Activated CD4-positive, CD25-positive, alpha-beta regulatory T cell treated with anti-CD3 and anti-CD28 coated beads, Interleukin-2, amount 50 U/mL, for 24 hours (primary cell): ENCODE measurements at regions not wholly inside any gene's neighbourhood (a gene's known extent, or its start where the extent isn't known, plus 50 kb on each side); places are given as distances from the start of the nearest gene placed in this dataset.

Experiments used
- ATAC-seq, 2 donors: fragments of 150-1000 bp; cut with Tn5 transposase; one replicate each; pipeline ENCODE4 v1.10.0; 2021; ENCODE audit warnings: mild to moderate bottlenecking in 1 of 2, moderate library complexity in 1 of 2

DNA sequence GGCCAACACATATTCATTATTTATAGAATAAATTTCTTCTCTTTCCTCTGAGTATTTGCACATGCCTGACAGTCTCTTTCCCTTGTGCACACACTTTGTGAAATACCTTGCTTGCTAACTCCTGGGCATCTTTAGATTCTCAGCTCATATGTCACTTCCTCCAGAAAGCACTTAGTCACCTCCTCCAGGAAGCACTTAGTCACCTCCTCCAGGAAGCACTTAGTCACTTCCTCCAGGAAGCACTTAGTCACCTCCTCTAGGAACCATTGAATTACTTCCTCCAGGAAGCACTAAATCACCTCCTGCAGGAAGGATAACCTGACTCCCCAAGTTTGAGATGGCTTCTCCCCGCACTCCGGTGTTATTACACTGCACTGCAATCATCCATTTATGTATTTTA, 462.5 kb upstream of the EEF2KMT start:
- no peak for ATAC-seq

- ATAC-seq = no peak
Observed at GRCh38 chr16:5557966-5558365, 460.4 kb upstream of the EEF2KMT start.

DNA sequence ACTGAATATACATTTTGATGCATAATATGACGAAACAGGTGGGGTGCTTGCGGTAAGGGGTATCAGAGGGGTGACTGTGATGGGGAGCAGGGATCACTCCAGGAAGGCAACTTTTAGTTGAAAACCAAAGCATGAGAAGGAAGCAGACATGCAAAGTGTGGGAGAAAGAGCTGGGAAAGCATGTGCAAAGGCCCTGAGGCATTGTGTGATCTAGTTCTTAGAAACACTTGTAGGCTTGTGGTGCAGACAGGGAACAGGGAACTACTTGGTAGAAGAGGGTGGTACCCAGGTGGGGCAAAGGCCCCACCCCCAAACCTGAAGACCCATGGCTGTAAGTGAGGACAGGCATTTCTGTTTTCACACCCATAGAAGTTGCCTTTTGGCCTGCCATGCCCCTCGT, 459.9 kb upstream of the EEF2KMT start:
- ATAC-seq = no peak

DNA sequence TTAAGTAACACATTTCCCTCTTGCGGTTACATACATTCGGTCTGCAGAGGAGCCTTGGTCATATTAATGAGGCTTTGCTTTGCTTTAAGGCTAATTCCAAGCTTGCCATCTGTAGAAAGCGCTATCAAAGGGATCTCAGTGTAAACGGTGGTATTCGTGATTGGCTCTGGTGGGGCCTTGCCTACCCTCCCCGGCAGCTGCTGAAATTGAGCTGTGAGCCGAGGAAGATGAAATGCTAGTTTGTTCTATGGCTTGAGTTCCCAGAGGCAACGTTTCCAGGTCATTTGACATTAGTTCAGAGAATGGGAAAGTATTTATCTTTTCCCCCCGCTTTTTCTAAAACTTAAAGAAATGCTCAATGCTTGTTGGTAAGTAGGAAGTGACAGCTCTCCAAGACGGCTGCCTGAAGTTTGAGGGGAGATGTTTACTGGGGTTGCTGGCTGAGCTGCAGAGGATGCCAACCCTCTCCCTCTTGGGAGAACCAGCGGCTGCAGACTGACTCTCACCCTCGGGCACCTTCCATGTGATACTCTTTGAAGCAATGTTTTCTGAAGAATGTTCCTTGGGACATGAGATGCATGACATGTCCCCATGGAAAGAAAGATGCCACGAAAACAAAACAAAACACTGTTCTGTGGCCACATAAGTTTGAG, 458.7 kb upstream of the EEF2KMT start:
- ATAC-seq = no peak

DNA sequence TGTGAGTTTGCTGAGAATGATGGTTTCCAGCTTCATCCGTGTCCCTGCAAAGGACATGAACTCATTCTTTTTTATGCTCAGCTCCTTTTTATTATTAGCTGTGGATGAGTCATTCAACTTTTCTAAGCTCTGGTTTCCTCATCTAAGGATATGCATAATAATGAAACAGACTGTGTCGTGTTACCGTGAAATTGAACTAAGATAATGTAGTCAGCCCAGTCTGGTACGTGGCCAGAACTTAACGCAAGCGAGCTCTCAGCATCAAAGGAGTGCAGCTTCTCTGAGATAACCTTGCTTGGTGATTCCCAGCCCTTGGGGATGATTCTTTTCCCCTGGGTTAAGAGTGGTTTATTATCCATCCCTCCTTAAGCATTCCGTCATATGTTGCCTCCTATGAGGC, 454.3 kb upstream of the EEF2KMT start:
- no peak for ATAC-seq

- no peak for ATAC-seq
Observed at GRCh38 chr16:5549802-5550201, 452.2 kb upstream of the EEF2KMT start.

GRCh38 chr16:5541356-5541755, 443.8 kb upstream of the EEF2KMT start:
- no peak for ATAC-seq

- ATAC-seq = no peak
Observed at GRCh38 chr16:5537347-5537746, 439.8 kb upstream of the EEF2KMT start.

GRCh38 chr16:5533321-5533888, 435.8 kb upstream of the EEF2KMT start:
- ATAC-seq = no peak

DNA sequence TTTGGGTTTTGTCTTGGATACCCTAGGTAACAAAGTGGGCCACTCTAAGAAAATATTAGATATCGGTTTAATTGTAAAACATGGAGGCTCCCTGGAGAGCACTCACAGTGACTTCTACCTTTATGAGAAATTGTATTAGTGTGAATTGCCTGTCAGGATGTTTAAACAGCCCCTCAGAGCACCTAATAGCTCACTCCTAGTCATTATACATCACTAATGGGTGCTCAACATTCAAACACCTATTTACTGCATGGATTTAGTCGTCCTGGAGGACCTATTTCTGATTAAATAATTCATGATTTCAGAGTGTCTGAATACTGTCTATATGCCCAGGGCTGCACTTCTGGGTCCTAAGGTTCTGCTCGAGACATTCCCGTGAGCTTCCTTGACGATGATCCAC, 430.2 kb upstream of the EEF2KMT start:
- ATAC-seq = no peak

- no peak for ATAC-seq
Observed at GRCh38 chr16:5526826-5527225, 429.2 kb upstream of the EEF2KMT start.

DNA sequence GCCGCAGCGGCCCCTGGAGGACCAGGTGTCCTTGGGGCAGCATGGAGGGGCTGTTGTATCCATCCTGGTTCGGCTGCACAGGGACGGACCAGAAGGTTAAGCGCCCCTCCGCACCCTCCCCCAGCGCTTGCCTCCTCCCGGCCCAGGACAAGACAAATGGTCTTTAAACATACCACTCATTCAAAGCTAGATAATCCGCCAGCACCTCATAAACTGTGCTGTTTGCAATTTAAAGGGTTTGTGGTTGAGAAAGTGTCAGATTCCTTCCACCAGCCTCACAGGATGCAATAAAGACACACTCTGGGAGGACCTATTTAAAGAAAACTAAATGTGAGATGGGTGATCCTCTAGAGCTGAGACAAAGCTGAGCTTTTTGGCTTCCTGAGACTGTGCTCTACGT, 426.2 kb upstream of the EEF2KMT start:
- ATAC-seq = no peak

- ATAC-seq = no peak
Observed at GRCh38 chr16:5516115-5516514, 418.5 kb upstream of the EEF2KMT start.

- no peak for ATAC-seq
Observed at GRCh38 chr16:5512014-5512413, 414.4 kb upstream of the EEF2KMT start.

GRCh38 chr16:5510819-5511370, 413.3 kb upstream of the EEF2KMT start:
- ATAC-seq = no peak

DNA sequence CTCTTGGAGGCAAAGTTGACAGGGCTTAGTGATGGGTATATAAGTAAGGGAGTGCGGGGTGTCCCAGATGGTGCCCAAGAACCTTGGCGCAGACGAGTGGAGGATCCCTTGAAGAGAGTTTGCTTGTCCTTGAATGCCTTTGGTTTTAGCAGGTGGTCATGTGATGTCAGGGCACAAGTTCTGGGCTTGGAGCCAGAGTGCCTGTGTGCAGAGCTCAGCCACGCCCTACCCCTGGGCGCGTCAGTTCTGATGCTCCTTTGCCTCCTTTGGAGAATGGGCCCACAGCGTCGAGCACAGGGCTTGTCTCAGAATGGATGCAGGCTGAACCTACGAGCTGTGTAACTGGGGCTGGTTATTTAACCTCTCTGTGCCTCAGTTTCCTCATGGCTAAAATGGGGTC, 412.2 kb upstream of the EEF2KMT start:
- ATAC-seq = no peak

GRCh38 chr16:5509336-5509735, 411.7 kb upstream of the EEF2KMT start:
- ATAC-seq = no peak

DNA sequence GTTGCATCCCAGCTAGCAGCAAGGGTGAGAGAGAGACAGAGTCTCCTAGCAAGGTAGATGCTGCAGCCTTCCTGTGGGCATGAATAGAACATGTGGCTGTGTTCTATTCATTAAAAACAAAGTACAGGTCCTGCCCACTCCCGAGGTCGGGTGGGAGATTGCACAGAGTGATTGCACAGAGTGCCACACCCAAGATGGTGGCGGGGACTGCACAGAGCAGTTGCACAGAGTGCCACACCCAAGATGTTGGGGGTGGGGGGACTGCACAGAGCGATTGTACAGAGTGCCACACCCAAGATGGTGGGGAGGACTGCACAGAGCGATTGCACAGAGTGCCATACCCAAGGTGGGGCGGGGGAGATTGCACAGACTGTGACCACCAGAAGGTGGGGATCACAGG, 410.8 kb upstream of the EEF2KMT start:
- no peak for ATAC-seq

- no peak for ATAC-seq
Observed at GRCh38 chr16:5506021-5506420, 408.4 kb upstream of the EEF2KMT start.

- ATAC-seq = no peak
Observed at GRCh38 chr16:5505091-5505887, 407.7 kb upstream of the EEF2KMT start.

GRCh38 chr16:5504064-5504781, 406.6 kb upstream of the EEF2KMT start:
- no peak for ATAC-seq

DNA sequence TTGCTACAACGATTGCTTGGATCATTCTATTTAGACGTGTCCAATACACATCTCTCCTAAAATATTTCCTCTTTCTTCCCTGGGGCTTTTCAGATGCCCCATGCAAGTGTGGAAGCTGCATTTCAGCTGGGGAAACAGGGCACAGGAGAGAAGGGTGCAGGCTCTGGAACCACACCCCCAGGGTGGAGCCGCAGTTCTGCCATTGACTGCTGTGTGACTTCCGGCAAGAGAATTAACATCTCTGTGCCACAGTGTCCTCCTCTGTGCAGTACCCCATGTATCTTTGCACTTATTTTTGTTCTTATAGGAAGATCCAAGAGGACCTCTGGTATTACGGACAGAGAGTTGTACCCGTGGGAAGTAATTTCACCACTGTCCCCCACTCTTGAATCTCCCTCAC, 405.3 kb upstream of the EEF2KMT start:
- no peak for ATAC-seq

GRCh38 chr16:5502467-5502869, 404.9 kb upstream of the EEF2KMT start:
- ATAC-seq = no peak
